GM21423 (cell line): ENCODE measurements at regions not wholly inside any gene's neighbourhood (a gene's known extent, or its start where the extent isn't known, plus 50 kb on each side); places are given as distances from the start of the nearest gene placed in this dataset.

Source experiments
- ATAC-seq: cut with Tn5 transposase; IDR thresholded peaks from one replicate; pipeline ENCODE4 v1.9.1; 2021; ENCODE audit warnings: mild to moderate bottlenecking, moderate library complexity; ENCODE audit not compliant: unreplicated experiment

DNA sequence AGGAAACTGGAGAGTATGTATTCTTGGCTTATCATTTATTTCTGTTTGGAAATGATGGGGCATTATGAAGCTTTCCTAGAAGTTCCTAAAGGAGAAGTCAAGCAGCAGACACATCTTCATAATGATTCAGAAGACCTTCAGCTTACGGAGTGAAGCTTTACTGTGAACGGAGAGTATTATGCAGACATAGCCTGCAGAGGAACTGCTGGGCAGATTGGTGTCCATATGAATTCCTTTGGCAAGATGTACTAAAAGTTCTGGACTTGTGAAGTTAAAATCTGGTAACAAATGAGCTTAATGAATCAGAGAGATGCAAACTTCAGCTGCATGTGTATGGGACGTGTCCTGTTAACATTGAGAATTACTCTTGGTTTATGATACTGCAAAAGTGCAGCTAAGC is 60.1 kb downstream of the NABP1 start:
- no peak for ATAC-seq

DNA sequence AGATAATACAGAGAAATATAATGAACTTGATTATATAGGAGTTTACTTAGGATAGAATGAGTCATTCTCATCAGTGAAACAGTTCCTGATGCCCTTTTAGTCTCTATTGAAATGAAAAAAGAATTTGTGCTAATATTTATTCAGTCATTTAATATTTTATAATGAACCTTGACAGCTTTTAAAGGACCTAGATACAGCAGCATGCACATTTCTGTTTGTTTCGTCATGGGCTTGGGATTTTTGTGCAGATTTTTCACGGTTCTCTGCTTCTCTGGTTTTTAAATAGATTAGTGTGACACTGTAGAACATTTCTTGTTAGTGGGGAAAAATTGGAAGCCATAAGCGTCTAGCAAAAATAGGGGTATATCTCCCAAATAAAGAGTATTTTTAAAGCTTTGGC is 60.7 kb downstream of the NABP1 start:
- no peak for ATAC-seq

DNA sequence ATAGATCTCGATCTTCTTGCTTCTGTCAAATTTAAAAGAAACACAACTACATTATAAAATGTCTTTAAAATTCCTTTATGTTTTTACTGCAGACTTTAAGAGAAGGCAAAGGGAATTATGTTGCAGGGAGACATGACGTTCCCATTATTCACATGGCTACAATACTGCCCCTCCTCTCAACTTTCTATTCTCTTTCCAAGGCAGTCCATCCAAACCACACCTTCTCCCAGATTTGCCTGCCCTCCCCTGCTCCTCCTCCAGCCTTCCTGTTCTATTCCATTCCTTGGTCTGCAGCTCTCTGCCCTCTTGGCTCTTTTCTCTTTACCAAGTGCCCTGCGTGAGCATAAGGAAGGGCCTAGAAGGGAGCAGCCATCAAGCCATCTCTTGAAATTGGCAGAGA is 61.3 kb downstream of the NABP1 start:
- ATAC-seq, result no peak

DNA sequence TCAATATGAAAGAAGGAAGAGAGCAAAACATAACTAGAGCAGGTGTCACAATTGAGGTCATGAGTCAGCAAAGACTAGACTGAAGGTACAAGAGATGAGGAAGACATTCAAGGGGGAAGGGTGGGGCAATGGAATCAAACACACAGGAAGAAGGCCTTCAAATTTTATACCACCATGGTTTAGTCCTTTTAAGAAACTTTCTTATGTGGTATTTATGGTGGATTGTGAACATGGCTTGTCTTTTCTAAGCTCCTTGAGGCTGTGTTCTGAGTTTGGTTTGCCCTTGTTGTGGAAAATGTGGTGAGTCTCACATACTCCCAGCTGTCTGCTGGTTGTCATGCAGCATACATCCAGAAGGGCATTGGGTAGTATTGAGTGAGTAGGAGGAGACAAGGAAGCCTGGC is 62.1 kb downstream of the NABP1 start:
- peak; percentile 90 for ATAC-seq

- no peak for ATAC-seq
Observed at GRCh38 chr2:191740759-191741158, 62.8 kb downstream of the NABP1 start.

GRCh38 chr2:191746346-191747169 is 68.6 kb downstream of the NABP1 start:
- ATAC-seq, result no peak

DNA sequence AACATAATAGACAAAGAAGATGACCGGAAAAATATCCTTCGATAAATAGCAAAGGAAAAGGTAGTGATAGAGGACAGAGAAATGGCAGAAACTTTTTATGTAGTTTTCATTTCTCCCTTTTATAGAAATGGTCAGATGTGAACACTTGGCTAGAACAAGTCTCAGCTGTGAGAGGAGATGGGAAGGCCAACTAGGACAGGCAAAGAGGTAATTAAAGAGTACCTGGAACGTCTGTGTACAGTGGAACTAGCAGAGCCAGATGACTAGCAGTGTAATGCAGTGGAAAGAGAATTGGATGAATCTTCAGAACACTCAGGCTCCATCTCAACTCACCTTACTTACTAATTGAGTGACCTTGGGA is 69.2 kb downstream of the NABP1 start:
- ATAC-seq, result no peak

GRCh38 chr2:191748059-191748461 is 70.1 kb downstream of the NABP1 start:
- peak; percentile 24 for ATAC-seq

DNA sequence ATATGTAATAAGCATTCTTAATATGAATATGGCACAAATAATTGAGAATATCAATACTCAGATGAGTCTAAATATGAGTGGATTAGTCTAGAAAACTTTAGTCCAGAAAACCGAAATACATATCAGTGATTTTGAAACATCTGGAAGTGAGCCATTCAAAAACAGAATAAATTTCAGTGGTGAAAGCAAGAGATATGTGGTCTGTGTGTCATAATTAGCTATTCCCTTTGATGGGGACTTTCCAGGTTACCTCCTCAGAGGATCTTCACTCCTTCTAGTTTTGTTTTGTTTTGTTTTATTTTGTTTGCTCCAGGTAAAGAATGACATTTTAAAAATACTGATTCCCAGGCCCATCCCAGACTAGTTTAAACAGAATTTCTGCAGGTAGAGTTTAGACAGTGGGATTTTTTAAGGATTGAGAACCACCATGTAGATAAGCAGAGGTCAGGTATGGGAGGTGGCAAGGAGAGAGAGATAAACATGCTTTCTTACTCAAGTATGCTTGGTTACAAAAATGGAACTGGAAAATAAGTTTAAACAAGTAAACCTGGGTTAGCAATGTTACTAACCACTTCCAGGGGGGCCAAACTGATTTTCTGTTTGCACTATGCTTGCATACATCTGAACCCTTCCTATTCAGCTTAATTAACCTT is 70.7 kb downstream of the NABP1 start:
- peak; percentile 62 for ATAC-seq

- no peak for ATAC-seq
Observed at GRCh38 chr2:191749181-191749540, 71.2 kb downstream of the NABP1 start.

DNA sequence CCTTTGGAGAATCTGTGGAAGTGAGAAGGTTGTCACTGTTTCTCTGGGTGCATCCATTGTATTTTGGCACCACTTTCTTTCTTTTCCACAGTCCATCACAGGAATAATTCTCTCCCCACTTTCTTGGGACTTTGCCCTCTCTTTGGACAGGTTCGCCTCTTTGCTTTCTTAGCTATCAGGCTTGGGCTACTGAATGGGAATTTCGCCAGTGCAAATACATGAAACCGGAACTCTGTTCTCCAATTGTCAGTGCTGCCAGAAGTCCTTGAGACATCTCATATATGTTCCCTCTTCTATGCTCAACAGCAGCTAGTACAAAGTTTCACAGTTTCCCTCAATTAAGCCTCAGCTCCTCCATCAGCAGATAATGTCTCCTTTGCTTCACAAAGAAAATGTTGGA is 76.2 kb downstream of the NABP1 start:
- ATAC-seq, result no peak

- ATAC-seq, result no peak
Observed at GRCh38 chr2:191756761-191757160, 78.8 kb downstream of the NABP1 start.

GRCh38 chr2:191757208-191757607 is 79.3 kb downstream of the NABP1 start:
- no peak for ATAC-seq

- ATAC-seq, result peak; percentile 100
Observed at GRCh38 chr2:191758518-191759507, 80.9 kb downstream of the NABP1 start.

- ATAC-seq, result no peak
Observed at GRCh38 chr2:191759680-191760079, 81.7 kb downstream of the NABP1 start.

GRCh38 chr2:191760655-191761262 is 82.8 kb downstream of the NABP1 start:
- ATAC-seq, result no peak

- no peak for ATAC-seq
Observed at GRCh38 chr2:191773136-191773535, 73.8 kb downstream of the CAVIN2 start.

DNA sequence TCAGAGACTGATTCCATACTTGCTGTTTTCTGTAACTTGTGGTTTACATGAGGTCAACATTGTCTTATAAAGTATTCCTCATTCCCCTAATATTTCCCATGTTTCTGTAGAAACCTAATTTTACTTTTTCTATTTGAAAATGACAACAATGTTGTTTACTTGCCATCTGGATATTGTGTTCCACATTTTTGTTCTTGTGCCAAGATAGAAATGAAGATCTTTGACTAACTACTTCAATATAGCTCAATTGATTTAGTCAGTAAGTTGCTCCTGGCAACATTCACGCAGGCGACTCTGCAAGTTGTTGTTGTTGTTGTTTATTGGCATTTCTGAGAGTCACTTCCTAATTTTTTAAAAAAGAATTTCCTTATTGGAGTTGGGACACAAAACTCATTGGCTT is 69.5 kb downstream of the CAVIN2 start:
- no peak for ATAC-seq

GRCh38 chr2:191778041-191778440 is 68.8 kb downstream of the CAVIN2 start:
- ATAC-seq, result no peak

- ATAC-seq, result no peak
Observed at GRCh38 chr2:191782351-191782750, 64.5 kb downstream of the CAVIN2 start.

GRCh38 chr2:191783416-191783815 is 63.5 kb downstream of the CAVIN2 start:
- ATAC-seq, result peak; percentile 61
